DOHH2 (cell line): ENCODE measurements at regions not wholly inside any gene's neighbourhood (a gene's known extent, or its start where the extent isn't known, plus 50 kb on each side); places are given as distances from the start of the nearest gene placed in this dataset.

Experiments
- EZH2phosphoT487 ChIP-seq: fragments of 200-600 bp; sonication (generic); IDR thresholded peaks from 2 replicates; pipeline ENCODE4 v1.6.1; 2017; ENCODE audit warnings: borderline replicate concordance, mild to moderate bottlenecking, antibody characterized with exemption, low read length, moderate library complexity, mixed read lengths
- TF ChIP-seq, protein P1 (sequence below): fragments of 200-600 bp; sonication (generic); IDR thresholded peaks from one replicate; pipeline ENCODE4 v1.5.1; 2014; ENCODE audit warnings: antibody characterized with exemption, mild to moderate bottlenecking, low read depth, low read length; ENCODE audit not compliant: poor library complexity, severe bottlenecking

DNA sequence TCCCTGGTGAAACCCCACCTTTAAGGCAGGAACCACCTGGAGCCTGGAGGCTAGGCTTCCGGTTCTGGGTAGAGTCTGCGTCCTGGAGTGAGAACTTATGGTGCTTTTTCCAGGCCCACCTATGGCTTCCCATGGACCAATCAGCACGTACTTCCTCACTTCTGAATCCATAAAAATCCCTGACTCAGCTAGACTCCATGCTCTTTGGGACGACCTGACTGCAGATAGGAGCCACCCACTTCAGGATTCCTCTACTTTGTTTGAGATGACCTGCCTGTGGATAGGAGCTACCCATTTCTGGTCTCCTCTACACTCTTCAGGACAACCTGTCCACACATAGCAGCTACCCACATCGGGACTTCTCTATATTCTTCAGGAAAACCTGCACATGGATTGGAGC, 168.8 kb upstream of the IRX2 start:
- TF ChIP-seq, protein P1, sequence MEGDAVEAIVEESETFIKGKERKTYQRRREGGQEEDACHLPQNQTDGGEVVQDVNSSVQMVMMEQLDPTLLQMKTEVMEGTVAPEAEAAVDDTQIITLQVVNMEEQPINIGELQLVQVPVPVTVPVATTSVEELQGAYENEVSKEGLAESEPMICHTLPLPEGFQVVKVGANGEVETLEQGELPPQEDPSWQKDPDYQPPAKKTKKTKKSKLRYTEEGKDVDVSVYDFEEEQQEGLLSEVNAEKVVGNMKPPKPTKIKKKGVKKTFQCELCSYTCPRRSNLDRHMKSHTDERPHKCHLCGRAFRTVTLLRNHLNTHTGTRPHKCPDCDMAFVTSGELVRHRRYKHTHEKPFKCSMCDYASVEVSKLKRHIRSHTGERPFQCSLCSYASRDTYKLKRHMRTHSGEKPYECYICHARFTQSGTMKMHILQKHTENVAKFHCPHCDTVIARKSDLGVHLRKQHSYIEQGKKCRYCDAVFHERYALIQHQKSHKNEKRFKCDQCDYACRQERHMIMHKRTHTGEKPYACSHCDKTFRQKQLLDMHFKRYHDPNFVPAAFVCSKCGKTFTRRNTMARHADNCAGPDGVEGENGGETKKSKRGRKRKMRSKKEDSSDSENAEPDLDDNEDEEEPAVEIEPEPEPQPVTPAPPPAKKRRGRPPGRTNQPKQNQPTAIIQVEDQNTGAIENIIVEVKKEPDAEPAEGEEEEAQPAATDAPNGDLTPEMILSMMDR: no peak
- TF ChIP-seq EZH2phosphoT487: no peak
